ENCODE measurements at regions not wholly inside any gene's neighbourhood (a gene's known extent, or its start where the extent isn't known, plus 50 kb on each side); places are given as distances from the start of the nearest gene placed in this dataset.

DNA sequence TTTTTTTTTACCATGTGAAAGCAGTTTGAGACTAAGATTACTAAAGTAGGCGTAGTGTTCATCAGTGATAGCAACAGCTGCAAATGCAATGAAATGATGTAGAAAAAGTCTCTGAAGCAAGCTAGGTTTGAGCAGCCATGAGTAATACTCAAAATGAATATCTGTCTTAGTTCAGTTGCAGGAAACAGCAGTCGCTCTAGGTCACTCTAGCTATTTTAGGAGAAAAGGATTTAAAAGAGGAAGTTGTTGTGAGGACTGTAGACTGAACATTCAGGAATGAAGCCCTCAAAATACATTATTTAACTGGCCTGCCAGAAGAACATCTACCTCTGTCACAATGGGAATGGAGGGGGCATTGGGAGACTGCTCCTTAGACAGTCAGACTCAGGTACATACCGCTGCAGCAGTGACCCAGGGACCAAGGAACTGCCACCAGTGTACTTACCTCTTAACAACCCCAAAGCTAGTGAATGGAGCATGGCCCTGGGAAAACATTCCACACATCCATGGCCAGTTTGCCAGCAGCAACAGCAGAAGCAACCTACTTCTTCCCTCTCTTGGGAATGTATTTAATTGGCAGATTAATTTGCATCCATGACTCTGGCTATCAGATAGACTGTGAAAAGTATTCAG lies 243.0 kb upstream of the KHDRBS2 start:
- TF ChIP-seq, protein P1, sequence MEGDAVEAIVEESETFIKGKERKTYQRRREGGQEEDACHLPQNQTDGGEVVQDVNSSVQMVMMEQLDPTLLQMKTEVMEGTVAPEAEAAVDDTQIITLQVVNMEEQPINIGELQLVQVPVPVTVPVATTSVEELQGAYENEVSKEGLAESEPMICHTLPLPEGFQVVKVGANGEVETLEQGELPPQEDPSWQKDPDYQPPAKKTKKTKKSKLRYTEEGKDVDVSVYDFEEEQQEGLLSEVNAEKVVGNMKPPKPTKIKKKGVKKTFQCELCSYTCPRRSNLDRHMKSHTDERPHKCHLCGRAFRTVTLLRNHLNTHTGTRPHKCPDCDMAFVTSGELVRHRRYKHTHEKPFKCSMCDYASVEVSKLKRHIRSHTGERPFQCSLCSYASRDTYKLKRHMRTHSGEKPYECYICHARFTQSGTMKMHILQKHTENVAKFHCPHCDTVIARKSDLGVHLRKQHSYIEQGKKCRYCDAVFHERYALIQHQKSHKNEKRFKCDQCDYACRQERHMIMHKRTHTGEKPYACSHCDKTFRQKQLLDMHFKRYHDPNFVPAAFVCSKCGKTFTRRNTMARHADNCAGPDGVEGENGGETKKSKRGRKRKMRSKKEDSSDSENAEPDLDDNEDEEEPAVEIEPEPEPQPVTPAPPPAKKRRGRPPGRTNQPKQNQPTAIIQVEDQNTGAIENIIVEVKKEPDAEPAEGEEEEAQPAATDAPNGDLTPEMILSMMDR (conservative IDR thresholded peaks at IDR 0.05; ENCODE audit: low read depth, low read length), result no peak
- TF ChIP-seq EZH2 (IDR thresholded peaks at IDR 0.05; ENCODE audit: borderline replicate concordance, low read depth, low read length, poor library complexity, severe bottlenecking), result no peak

Data from A673 (cell line).